ENCODE measurements at regions not wholly inside any gene's neighbourhood (a gene's known extent, or its start where the extent isn't known, plus 50 kb on each side); places are given as distances from the start of the nearest gene placed in this dataset.

DNA sequence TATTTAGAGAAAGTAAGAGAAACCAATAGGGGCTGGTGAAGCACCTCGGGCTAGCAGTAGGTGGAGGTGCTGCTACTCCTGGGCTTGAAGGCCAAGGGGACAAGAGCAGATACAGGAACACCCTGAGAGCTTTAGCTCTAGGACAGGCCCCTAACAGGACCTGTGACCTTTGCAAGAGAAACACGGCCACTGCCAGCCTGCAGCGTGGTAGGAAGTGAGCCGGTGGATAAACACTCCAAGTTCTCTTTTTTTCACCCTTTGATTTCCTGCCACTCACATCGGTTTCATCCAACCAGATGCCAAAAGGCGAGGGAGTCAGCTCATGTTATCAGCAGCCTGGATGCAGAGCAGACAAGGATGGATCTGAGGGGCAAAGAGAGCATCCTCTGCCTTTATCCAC is 66.8 kb upstream of the SPRED2 start:
- Histone ChIP-seq H3K4me1 (ENCODE audit: control insufficient read depth, insufficient read depth, low read length) (no peaks in the 10 kb centered on the region), H3K9me3 (ENCODE audit: control insufficient read depth, insufficient read depth, low read depth, low read length) (no peaks in the 10 kb centered on the region), H3K4me3 (ENCODE audit: low read depth in 2 of 2, low read length in 2 of 2) (no peak overlapping the region), H3K27ac (ENCODE audit: low read length) (no peak overlapping the region), H3K36me3 (ENCODE audit: control insufficient read depth, insufficient read depth, low read length) (no peaks in the 10 kb centered on the region), H3K27me3 (ENCODE audit: control insufficient read depth, insufficient read depth, low read length) (no peaks in the 10 kb centered on the region)
- POLR2A ChIA-PET, result interaction anchor here (0.6 kb wide), 1 partner anchor 230 kb away, joined by 4 read pairs; no protein-coding TSS in a partner anchor
- CTCF ChIA-PET, result no interaction called here
- DNase-seq (ENCODE audit: low read depth, low spot score) (no peak), ATAC-seq (no peak)
- intact Hi-C loops (cut with micrococcal nuclease; ENCODE audit: unreplicated experiment), result no loop called here
- no peak for TF ChIP-seq TCF7L2 (IDR thresholded peaks at IDR 0.05; ENCODE audit: low read depth, low read length)
- TF ChIP-seq REST (IDR thresholded peaks at IDR 0.05; ENCODE audit: insufficient read depth in 1 of 2, low read depth in 2 of 2, low read length in 1 of 2), result no peak
- no peak for TF ChIP-seq POLR2AphosphoS5 (IDR thresholded peaks at IDR 0.05; ENCODE audit: low read depth, low read length)
- TF ChIP-seq SIN3A (IDR thresholded peaks at IDR 0.05; ENCODE audit: borderline replicate concordance, insufficient read depth, low read depth, low read length), result no peak
- TF ChIP-seq CTCF (IDR thresholded peaks at IDR 0.05), result no peak
- in situ Hi-C loops (cut with HindIII; ENCODE audit: low pct_unique_long_range_greater_than_20kb, low sequenced_read_pairs), result no loop called here
- BruUV-seq (replicated peaks), result no TSS peak

DNA sequence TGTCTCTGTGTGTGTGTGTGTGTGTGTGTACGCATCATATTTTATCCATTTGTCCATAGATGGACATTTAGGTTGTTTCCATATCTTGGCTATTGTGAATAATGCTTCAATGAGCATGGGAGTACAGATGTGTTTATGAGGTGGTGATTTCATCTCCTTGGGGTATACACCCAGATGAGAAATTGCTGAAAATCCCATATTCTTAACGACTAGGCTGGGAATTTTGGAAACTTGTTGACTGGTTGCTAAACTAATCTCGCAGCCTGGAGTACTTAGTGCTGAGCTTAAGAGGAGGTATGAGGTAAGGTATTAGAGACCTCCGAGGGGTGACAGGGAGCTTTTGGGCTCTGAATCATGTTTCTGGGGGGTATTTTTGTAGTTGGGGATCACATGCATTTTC is 66.0 kb upstream of the SPRED2 start:
- intact Hi-C loops (cut with micrococcal nuclease; ENCODE audit: unreplicated experiment) (no loop called here), in situ Hi-C loops (cut with HindIII; ENCODE audit: low pct_unique_long_range_greater_than_20kb, low sequenced_read_pairs) (no loop called here)
- Histone ChIP-seq H3K4me1 (ENCODE audit: control insufficient read depth, insufficient read depth, low read length) (no peaks in the 10 kb centered on the region), H3K4me3 (ENCODE audit: low read depth in 2 of 2, low read length in 2 of 2) (no peak overlapping the region), H3K9me3 (ENCODE audit: control insufficient read depth, insufficient read depth, low read depth, low read length) (no peaks in the 10 kb centered on the region), H3K27me3 (ENCODE audit: control insufficient read depth, insufficient read depth, low read length) (no peaks in the 10 kb centered on the region), H3K27ac (ENCODE audit: low read length) (no peak overlapping the region), H3K36me3 (ENCODE audit: control insufficient read depth, insufficient read depth, low read length) (no peaks in the 10 kb centered on the region)
- ChIA-PET POLR2A (no interaction called here), CTCF (no interaction called here)
- DNase-seq (ENCODE audit: low read depth, low spot score) (no peak), ATAC-seq (no peak)
- no TSS peak for BruUV-seq (replicated peaks)
- TF ChIP-seq TCF7L2 (IDR thresholded peaks at IDR 0.05; ENCODE audit: low read depth, low read length) (no peak), SIN3A (IDR thresholded peaks at IDR 0.05; ENCODE audit: borderline replicate concordance, insufficient read depth, low read depth, low read length) (no peak), REST (IDR thresholded peaks at IDR 0.05; ENCODE audit: insufficient read depth in 1 of 2, low read depth in 2 of 2, low read length in 1 of 2) (no peak), POLR2AphosphoS5 (IDR thresholded peaks at IDR 0.05; ENCODE audit: low read depth, low read length) (no peak), CTCF (IDR thresholded peaks at IDR 0.05) (no peak)

Measured in Panc1 (cell line).